ENCODE measurements at regions not wholly inside any gene's neighbourhood (a gene's known extent, or its start where the extent isn't known, plus 50 kb on each side); places are given as distances from the start of the nearest gene placed in this dataset.

DNA sequence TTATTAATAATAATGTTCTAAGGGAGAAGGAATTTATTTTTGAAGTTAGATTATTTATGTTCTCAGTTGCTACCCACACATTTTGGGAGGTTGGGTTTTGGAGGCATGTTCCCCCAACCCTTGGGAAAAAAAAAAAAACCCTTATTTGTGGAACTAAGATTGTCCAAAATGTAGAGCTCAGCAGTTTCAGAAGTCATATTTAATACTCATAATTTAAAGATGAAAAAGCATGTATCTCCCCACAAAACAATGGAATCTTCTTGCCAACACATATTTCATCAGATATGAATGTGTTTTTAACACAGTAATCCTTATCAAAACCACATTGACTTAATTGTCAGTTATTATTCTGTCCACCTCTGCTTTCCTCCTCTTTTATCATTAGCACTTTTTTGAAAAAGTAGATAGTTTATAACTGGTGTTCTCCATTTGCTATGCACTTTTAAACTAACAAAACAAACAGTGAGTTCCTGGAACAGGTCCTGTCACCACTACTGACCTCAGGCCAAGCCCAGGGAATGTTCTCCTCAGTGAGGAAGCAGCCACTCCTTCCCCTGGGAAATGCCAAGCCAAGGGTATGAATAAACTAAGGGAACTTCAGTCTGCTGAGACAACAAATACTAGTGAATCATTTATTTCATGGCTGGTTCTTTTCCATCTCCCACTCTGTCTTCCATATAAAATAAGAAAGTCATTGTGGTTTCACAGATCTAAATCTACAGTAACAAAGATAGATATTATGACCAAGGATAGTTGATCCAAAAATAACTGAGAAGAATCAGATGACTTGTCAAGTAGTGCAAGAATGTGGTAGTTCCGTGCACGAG is 414.4 kb upstream of the ALCAM start:
- no peaks in the 10 kb centered on the region for H3K9me1 ChIP-seq (ENCODE audit: control insufficient read depth, extremely low read depth, insufficient read depth, low read length)
- no peak overlapping the region for H2AFZ ChIP-seq (ENCODE audit: control insufficient read depth, low read length)
- DNase-seq (ENCODE audit: low read depth, low spot score) (no peak), FAIRE-seq (no peak)
- no peak for TF ChIP-seq EZH2 (IDR thresholded peaks at IDR 0.05; ENCODE audit: low read length)
- TF ChIP-seq, protein P1, sequence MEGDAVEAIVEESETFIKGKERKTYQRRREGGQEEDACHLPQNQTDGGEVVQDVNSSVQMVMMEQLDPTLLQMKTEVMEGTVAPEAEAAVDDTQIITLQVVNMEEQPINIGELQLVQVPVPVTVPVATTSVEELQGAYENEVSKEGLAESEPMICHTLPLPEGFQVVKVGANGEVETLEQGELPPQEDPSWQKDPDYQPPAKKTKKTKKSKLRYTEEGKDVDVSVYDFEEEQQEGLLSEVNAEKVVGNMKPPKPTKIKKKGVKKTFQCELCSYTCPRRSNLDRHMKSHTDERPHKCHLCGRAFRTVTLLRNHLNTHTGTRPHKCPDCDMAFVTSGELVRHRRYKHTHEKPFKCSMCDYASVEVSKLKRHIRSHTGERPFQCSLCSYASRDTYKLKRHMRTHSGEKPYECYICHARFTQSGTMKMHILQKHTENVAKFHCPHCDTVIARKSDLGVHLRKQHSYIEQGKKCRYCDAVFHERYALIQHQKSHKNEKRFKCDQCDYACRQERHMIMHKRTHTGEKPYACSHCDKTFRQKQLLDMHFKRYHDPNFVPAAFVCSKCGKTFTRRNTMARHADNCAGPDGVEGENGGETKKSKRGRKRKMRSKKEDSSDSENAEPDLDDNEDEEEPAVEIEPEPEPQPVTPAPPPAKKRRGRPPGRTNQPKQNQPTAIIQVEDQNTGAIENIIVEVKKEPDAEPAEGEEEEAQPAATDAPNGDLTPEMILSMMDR (optimal IDR thresholded peaks at IDR 0.05 in 1 of 3, IDR thresholded peaks at IDR 0.05 in 1 of 3, conservative IDR thresholded peaks at IDR 0.05 in 1 of 3; ENCODE audit: extremely low read depth in 1 of 3, insufficient read depth in 2 of 3, low read length in 3 of 3) = no peak
- no peak overlapping the region for H3K9ac ChIP-seq (ENCODE audit: control insufficient read depth, extremely low read depth, insufficient read depth, low read length)
- H3K27ac ChIP-seq (ENCODE audit: control insufficient read depth, insufficient read depth, low read length) = no peak overlapping the region
- H3K36me3 ChIP-seq (ENCODE audit: control insufficient read depth in 2 of 2, extremely low read depth in 1 of 2, insufficient read depth in 2 of 2, low read length in 2 of 2) = no peaks in the 10 kb centered on the region
- no peaks in the 10 kb centered on the region for H3K4me1 ChIP-seq (ENCODE audit: control insufficient read depth, extremely low read depth, insufficient read depth, low read length)
- H3K4me3 ChIP-seq (ENCODE audit: control insufficient read depth in 2 of 3, extremely low read depth in 1 of 3, insufficient read depth in 2 of 3, low read depth in 1 of 3, low read length in 3 of 3) = no peak overlapping the region
- dilution Hi-C loops (cut with MboI; ENCODE audit: extremely low pct_ligation_motif_present, low sequenced_read_pairs) = no loop called here
- no peaks in the 10 kb centered on the region for H3K79me2 ChIP-seq (ENCODE audit: control insufficient read depth, insufficient read depth, low read length)
- no peaks in the 10 kb centered on the region for H4K20me1 ChIP-seq (ENCODE audit: control insufficient read depth, extremely low read depth, insufficient read depth, low read length)
- no peak overlapping the region for H3K4me2 ChIP-seq (ENCODE audit: control insufficient read depth, extremely low read depth, insufficient read depth, low read depth, low read length)
- H3K27me3 ChIP-seq (ENCODE audit: control insufficient read depth, extremely low read depth, insufficient read depth, low read length) = no peaks in the 10 kb centered on the region
- H3K9me3 ChIP-seq (ENCODE audit: control insufficient read depth, low read depth, low read length) = no peaks in the 10 kb centered on the region

- FAIRE-seq (no peak), DNase-seq (ENCODE audit: low read depth, low spot score) (no peak)
- Histone ChIP-seq H3K9me1 (ENCODE audit: control insufficient read depth, extremely low read depth, insufficient read depth, low read length) (no peaks in the 10 kb centered on the region), H3K9me3 (ENCODE audit: control insufficient read depth, low read depth, low read length) (no peaks in the 10 kb centered on the region), H3K36me3 (ENCODE audit: control insufficient read depth in 2 of 2, extremely low read depth in 1 of 2, insufficient read depth in 2 of 2, low read length in 2 of 2) (no peaks in the 10 kb centered on the region), H2AFZ (ENCODE audit: control insufficient read depth, low read length) (no peak overlapping the region), H4K20me1 (ENCODE audit: control insufficient read depth, extremely low read depth, insufficient read depth, low read length) (no peaks in the 10 kb centered on the region), H3K9ac (ENCODE audit: control insufficient read depth, extremely low read depth, insufficient read depth, low read length) (no peak overlapping the region), H3K4me1 (ENCODE audit: control insufficient read depth, extremely low read depth, insufficient read depth, low read length) (no peaks in the 10 kb centered on the region), H3K79me2 (ENCODE audit: control insufficient read depth, insufficient read depth, low read length) (no peaks in the 10 kb centered on the region), H3K27me3 (ENCODE audit: control insufficient read depth, extremely low read depth, insufficient read depth, low read length) (no peaks in the 10 kb centered on the region), H3K27ac (ENCODE audit: control insufficient read depth, insufficient read depth, low read length) (no peak overlapping the region), H3K4me3 (ENCODE audit: control insufficient read depth in 2 of 3, extremely low read depth in 1 of 3, insufficient read depth in 2 of 3, low read depth in 1 of 3, low read length in 3 of 3) (no peak overlapping the region), H3K4me2 (ENCODE audit: control insufficient read depth, extremely low read depth, insufficient read depth, low read depth, low read length) (no peak overlapping the region)
- dilution Hi-C loops (cut with MboI; ENCODE audit: extremely low pct_ligation_motif_present, low sequenced_read_pairs) = no loop called here
- TF ChIP-seq, protein P1 (optimal IDR thresholded peaks at IDR 0.05 in 1 of 3, IDR thresholded peaks at IDR 0.05 in 1 of 3, conservative IDR thresholded peaks at IDR 0.05 in 1 of 3; ENCODE audit: extremely low read depth in 1 of 3, insufficient read depth in 2 of 3, low read length in 3 of 3) = no peak
- TF ChIP-seq EZH2 (IDR thresholded peaks at IDR 0.05; ENCODE audit: low read length) = no peak
Measured at GRCh38 chr3:104956620-104957345, 409.9 kb upstream of the ALCAM start.
